Hepatocyte (in vitro differentiated cells): ENCODE measurements at regions not wholly inside any gene's neighbourhood (a gene's known extent, or its start where the extent isn't known, plus 50 kb on each side); places are given as distances from the start of the nearest gene placed in this dataset.
"Not testable (repeated sequence)": the region's sequence is repeated elsewhere in the genome, so short reads cannot be mapped to it uniquely, and the experiment has no call there.

Experiments used
- DNase-seq: peaks from one replicate; pipeline ENCODE4 v3.0.0-alpha.2; 2016; ENCODE audit warnings: low spot score
- H2AFZ ChIP-seq: fragments of 200-600 bp; sonication (generic); 2 replicates; pipeline ENCODE4 v1.6.0; 2016; ENCODE audit warnings: antibody characterized with exemption, mild to moderate bottlenecking
- H3K27ac ChIP-seq: fragments of 200-600 bp; sonication (generic); 2 replicates; pipeline ENCODE4 v1.5.1; 2016; ENCODE audit warnings: mild to moderate bottlenecking
- H3K27me3 ChIP-seq: fragments of 200-600 bp; sonication (generic); 2 replicates; pipeline ENCODE4 v1.6.1; 2016
- H3K36me3 ChIP-seq: fragments of 200-600 bp; sonication (generic); replicated peaks from 2 replicates; pipeline ENCODE4 v1.5.1; 2016; ENCODE audit warnings: low read depth; ENCODE audit not compliant: insufficient read depth
- H3K4me1 ChIP-seq: fragments of 200-600 bp; sonication (generic); 2 replicates; pipeline ENCODE4 v1.5.1; 2016; ENCODE audit warnings: mild to moderate bottlenecking, moderate library complexity; ENCODE audit not compliant: insufficient read depth
- H3K4me2 ChIP-seq: fragments of 200-600 bp; sonication (generic); 2 replicates; pipeline ENCODE4 v1.6.0; 2016
- H3K4me3 ChIP-seq: fragments of 200-600 bp; sonication (generic); 2 replicates; pipeline ENCODE4 v1.5.1; 2016; ENCODE audit warnings: mild to moderate bottlenecking
- H3K79me2 ChIP-seq: fragments of 200-600 bp; sonication (generic); 2 replicates; pipeline ENCODE4 v1.6.0; 2017; ENCODE audit warnings: mild to moderate bottlenecking
- H3K9me2 ChIP-seq: fragments of 200-600 bp; sonication (generic); replicated peaks from 2 replicates; pipeline ENCODE4 v1.6.0; 2017; ENCODE audit warnings: mild to moderate bottlenecking; ENCODE audit not compliant: insufficient read depth
- H3K9me3 ChIP-seq: fragments of 200-600 bp; sonication (generic); 2 replicates; pipeline ENCODE4 v1.5.1; 2016; ENCODE audit warnings: low read depth, mild to moderate bottlenecking
- H4K20me1 ChIP-seq: fragments of 200-600 bp; sonication (generic); 2 replicates; pipeline ENCODE4 v1.6.0; 2016; ENCODE audit warnings: mild to moderate bottlenecking; ENCODE audit not compliant: insufficient read depth, poor library complexity, severe bottlenecking
- EZH2 ChIP-seq: fragments of 200-600 bp; sonication (generic); IDR thresholded peaks from 2 replicates; pipeline ENCODE4 v1.6.1; 2016; ENCODE audit warnings: antibody characterized with exemption, mild to moderate bottlenecking, borderline replicate concordance
- EZH2phosphoT487 ChIP-seq: fragments of 200-600 bp; sonication (generic); IDR thresholded peaks from one replicate; pipeline ENCODE4 v1.6.1; 2018; ENCODE audit warnings: antibody characterized with exemption, mild to moderate bottlenecking, low read depth, moderate library complexity; ENCODE audit not compliant: unreplicated experiment, severe bottlenecking
- WGBS: methylation state at CpG from one replicate; pipeline ENCODE4 v1.1.6; 2016; ENCODE audit warnings: low lambda C conversion rate; ENCODE audit errors: missing lambda C conversion rate; 5-methylcytosine and 5-hydroxymethylcytosine counted together
- TF ChIP-seq, protein P1 (sequence below): fragments of 200-600 bp; sonication (generic); IDR thresholded peaks from 2 replicates; pipeline ENCODE4 v1.5.1; 2016; ENCODE audit warnings: antibody characterized with exemption, mild to moderate bottlenecking; ENCODE audit not compliant: poor library complexity

DNA sequence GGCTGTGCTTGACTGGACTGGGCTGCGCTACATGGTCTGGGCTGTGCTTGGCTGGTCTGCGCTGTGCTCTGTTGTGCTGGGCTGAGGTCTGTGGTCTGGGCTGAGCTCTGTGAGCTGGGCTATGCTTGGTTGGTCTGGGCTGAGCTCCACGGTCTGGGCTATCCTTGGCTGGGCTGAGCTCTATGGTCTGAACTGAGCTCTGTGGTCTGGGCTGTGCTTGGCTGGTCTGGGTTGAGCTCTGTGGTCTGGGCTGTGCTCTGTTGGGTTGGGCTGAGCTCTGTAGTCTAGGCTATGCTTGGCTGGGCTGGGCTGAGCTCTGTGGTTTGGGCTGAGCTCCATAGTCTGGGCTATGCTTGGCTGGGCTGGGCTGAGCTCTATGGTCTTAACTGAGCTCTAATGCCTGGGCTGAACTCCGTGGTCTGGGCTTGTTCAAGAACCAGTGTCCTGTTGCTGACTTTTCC is 92.0 kb downstream of the PLXNA1 start:
- H3K4me1 ChIP-seq = no peaks in the 10 kb centered on the region
- H3K9me3 ChIP-seq = no peaks in the 10 kb centered on the region
- H3K4me3 ChIP-seq = no peak overlapping the region
- DNase-seq = no peak
- H3K27ac ChIP-seq = no peak overlapping the region
- no peaks in the 10 kb centered on the region for H3K36me3 ChIP-seq
- WGBS = 82% methylated on average over 4 of the region's 4 CpGs
- H3K9me2 ChIP-seq = no peaks in the 10 kb centered on the region
- no peaks in the 10 kb centered on the region for H3K79me2 ChIP-seq
- no peak overlapping the region for H3K4me2 ChIP-seq
- no peaks in the 10 kb centered on the region for H3K27me3 ChIP-seq
- H4K20me1 ChIP-seq = no peaks in the 10 kb centered on the region
- TF ChIP-seq, protein P1, sequence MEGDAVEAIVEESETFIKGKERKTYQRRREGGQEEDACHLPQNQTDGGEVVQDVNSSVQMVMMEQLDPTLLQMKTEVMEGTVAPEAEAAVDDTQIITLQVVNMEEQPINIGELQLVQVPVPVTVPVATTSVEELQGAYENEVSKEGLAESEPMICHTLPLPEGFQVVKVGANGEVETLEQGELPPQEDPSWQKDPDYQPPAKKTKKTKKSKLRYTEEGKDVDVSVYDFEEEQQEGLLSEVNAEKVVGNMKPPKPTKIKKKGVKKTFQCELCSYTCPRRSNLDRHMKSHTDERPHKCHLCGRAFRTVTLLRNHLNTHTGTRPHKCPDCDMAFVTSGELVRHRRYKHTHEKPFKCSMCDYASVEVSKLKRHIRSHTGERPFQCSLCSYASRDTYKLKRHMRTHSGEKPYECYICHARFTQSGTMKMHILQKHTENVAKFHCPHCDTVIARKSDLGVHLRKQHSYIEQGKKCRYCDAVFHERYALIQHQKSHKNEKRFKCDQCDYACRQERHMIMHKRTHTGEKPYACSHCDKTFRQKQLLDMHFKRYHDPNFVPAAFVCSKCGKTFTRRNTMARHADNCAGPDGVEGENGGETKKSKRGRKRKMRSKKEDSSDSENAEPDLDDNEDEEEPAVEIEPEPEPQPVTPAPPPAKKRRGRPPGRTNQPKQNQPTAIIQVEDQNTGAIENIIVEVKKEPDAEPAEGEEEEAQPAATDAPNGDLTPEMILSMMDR = no peak
- no peak overlapping the region for H2AFZ ChIP-seq

DNA sequence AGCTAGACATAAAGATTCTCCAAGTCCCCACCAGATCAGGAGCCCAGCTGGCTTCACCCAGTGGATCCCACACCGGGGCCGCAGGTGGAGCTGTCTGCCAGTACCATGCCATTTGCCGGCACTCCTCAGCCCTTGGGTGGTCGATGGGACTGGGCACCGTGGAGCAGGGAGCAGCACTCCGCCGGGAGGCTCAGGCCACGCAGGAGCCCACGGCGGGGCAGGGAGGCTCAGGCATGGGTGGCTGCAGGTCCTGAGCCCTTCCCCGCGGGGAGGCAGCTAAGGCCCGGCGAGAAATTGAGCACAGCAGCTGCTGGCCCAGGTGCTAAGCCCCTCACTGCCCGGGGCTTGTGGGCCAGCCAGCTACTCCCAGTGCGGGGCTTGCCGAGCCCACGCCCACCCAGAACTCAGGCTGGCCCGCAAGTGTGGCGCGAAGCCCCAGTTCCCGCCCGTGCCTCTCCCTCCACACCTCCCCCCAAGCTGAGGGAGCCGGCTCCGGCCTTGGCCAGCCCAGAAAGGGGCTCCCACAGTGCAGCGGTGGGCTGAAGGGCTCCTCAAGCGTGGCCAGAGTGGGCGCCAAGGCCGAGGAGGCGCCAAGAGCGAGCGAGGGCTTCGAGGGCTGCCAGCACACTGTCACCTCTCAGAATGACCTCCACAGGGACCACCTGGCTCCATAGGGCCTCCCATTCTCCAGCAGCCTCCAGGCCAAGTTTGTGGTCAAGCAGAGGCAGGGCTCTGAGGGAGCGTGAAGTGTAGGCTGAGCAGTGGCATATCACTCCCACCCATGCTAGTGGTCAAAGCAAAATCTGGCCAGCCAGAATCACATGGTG is 93.5 kb downstream of the PLXNA1 start:
- H3K27me3 ChIP-seq, H4K20me1 ChIP-seq, H3K36me3 ChIP-seq, H3K9me2 ChIP-seq, H3K9me3 ChIP-seq, H2AFZ ChIP-seq, H3K4me2 ChIP-seq, DNase-seq, H3K4me3 ChIP-seq, H3K4me1 ChIP-seq, H3K27ac ChIP-seq, H3K79me2 ChIP-seq: not testable (repeated sequence)
- 93% methylated on average over 30 of the region's 34 CpGs for WGBS

DNA sequence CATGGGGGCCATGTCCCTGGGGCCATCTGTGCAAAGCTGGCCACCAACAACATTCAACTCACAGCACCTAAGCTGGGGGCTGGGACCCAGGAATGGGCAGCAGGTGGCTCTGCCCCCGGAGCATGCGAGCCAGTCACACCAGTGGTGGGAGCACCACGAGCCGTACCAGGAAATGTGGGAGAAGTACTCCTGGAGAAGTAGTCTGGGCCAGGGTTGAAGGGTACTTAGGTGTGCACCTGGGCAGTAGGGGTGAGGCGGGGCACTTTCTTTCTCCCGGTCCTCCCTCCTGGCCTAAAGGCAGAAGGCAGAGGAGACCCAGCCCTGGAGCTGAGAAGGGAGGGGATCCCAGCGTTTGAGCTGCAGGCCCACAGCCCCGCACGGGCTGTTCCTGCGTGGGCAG is 94.2 kb downstream of the PLXNA1 start:
- no peaks in the 10 kb centered on the region for H3K9me2 ChIP-seq
- H4K20me1 ChIP-seq = no peaks in the 10 kb centered on the region
- no peaks in the 10 kb centered on the region for H3K9me3 ChIP-seq
- DNase-seq = no peak
- H3K4me1 ChIP-seq = no peaks in the 10 kb centered on the region
- H3K4me3 ChIP-seq = no peak overlapping the region
- no peaks in the 10 kb centered on the region for H3K36me3 ChIP-seq
- H3K27ac ChIP-seq = no peak overlapping the region
- H3K4me2 ChIP-seq = no peak overlapping the region
- no peaks in the 10 kb centered on the region for H3K79me2 ChIP-seq
- no peaks in the 10 kb centered on the region for H3K27me3 ChIP-seq
- no peak overlapping the region for H2AFZ ChIP-seq
- WGBS = 82% methylated on average over 10 of the region's 10 CpGs
- TF ChIP-seq EZH2 (no peak), EZH2phosphoT487 (no peak)
- TF ChIP-seq, protein P1 = no peak

DNA sequence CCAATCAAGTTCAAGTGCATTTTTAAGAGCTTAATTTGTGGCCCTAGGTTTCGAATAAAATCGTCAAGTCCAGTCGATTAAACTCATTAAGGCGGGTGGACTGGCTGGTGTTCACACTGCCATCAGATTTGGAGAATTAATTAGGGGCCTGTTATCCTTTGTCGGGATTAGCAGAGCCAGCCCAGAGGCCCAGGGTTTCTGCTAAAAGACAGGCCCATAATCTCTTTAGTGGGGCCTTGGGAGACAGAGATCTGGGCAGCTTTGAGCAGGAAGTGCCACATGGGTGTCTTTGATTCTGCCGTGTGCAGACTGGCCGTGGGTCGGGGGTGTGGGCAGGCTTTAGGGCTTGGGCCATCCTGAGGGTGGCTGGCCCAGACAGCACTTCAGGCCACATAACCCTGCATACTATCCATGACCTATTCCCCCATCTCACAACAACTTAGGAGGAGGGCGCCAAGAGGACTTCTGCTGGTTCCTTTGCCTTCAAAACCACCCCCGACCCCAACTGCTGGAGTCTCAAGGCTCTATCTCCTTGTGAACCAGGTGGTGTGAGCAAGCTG is 94.7 kb downstream of the PLXNA1 start:
- WGBS = 79% methylated on average over 10 of the region's 10 CpGs
- Histone ChIP-seq H2AFZ (no peak overlapping the region), H3K79me2 (no peaks in the 10 kb centered on the region), H3K36me3 (no peaks in the 10 kb centered on the region), H4K20me1 (no peaks in the 10 kb centered on the region), H3K27me3 (no peaks in the 10 kb centered on the region), H3K27ac (no peak overlapping the region), H3K4me3 (no peak overlapping the region), H3K4me1 (no peaks in the 10 kb centered on the region), H3K9me2 (no peaks in the 10 kb centered on the region), H3K9me3 (no peaks in the 10 kb centered on the region), H3K4me2 (no peak overlapping the region)
- DNase-seq = no peak
- TF ChIP-seq EZH2phosphoT487 (no peak), EZH2 (no peak)
- TF ChIP-seq, protein P1 = no peak
